GM12875 (cell line): ENCODE measurements at regions not wholly inside any gene's neighbourhood (a gene's known extent, or its start where the extent isn't known, plus 50 kb on each side); places are given as distances from the start of the nearest gene placed in this dataset.

Source experiments
- H3K4me3 ChIP-seq: one replicate; pipeline ENCODE4 v1.5.1; 2011; ENCODE audit warnings: low read depth, low read length, control low read depth
- CTCF ChIP-seq: IDR thresholded peaks from 2 replicates; pipeline ENCODE4 v1.5.1; 2011; ENCODE audit warnings: low read depth, mild to moderate bottlenecking, control low read depth, inconsistent platforms, low read length, moderate library complexity, borderline replicate concordance; ENCODE audit not compliant: insufficient read depth

DNA sequence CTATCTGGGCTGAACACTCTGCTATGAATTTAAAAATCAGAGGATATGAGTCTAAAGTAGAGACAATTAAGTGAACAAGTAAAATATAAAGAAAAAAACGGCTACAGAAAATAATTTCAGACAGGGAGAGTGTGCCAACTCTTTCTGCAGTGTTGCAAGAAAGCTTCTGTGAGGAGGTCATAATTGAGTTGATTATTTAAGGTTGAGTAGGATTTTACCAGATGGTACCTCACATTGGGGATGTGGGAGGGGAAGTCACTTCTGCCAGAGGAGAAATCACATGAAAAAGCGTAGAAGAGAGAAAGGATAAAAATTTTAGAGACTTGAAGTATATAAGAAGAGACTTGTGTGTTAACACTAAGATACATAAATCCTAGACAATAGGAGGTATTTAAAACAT lies 238.0 kb upstream of the NCAM2 start:
- H3K4me3 ChIP-seq: no peak overlapping the region
- TF ChIP-seq CTCF: no peak

DNA sequence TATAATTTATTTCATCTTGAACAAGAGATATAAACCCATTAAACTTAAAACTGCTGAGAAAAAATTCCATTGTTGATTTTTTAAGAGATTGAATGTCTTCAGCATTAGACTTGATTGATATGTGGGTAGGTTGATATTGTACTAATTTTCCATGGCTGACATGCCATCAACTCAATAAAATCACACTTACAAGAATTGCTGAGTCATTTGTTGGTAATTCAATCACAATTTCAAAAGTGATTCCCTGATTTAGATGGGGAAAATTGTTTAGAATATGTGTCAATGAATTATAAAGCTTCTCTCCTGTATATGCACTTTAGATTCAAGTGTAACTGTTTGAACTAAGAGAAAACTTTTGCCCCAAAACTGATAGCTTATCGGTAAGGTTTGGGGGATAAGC lies 223.5 kb upstream of the NCAM2 start:
- no peak for TF ChIP-seq CTCF
- H3K4me3 ChIP-seq: no peak overlapping the region

DNA sequence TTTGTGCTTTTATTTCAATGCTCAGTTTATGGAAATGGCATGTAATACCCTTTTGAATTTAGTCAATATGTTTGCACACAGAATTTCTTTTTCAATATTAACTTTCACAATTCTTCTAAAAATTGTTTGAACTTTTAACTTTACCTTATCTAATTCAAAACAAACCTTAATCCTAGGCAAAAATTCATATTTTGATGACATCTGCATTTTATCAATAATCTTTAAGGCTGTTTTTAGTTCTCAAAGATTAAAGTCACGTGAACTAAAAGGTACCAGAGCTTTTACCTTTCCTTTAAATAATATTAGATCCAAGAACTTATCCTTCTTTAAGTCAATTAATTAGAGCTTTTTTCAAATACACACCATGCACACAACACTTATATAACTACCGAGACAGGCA lies 218.9 kb upstream of the NCAM2 start:
- H3K4me3 ChIP-seq: no peak overlapping the region

DNA sequence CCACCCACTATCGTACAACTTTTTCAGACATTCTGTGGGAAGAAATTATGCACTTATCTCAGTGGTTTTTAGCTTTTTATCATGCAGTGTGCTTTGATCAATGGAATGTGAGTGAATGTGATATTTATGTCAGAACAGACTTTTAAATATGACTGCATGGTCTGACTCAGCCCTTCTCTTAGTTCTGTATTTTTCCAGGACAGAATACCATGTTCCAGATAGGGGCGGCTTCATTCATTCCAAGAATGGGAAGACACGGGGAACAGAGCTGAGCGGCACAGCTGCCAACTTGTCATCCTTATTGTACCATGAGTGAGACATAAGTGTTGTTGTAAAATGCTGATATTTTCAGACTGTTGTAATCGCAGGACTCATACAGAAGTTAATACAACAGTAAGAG lies 214.6 kb upstream of the NCAM2 start:
- H3K4me3 ChIP-seq: no peak overlapping the region
- no peak for TF ChIP-seq CTCF

More for the DNA sequence above, 218.9 kb upstream of the NCAM2 start:
- no peak for TF ChIP-seq CTCF

DNA sequence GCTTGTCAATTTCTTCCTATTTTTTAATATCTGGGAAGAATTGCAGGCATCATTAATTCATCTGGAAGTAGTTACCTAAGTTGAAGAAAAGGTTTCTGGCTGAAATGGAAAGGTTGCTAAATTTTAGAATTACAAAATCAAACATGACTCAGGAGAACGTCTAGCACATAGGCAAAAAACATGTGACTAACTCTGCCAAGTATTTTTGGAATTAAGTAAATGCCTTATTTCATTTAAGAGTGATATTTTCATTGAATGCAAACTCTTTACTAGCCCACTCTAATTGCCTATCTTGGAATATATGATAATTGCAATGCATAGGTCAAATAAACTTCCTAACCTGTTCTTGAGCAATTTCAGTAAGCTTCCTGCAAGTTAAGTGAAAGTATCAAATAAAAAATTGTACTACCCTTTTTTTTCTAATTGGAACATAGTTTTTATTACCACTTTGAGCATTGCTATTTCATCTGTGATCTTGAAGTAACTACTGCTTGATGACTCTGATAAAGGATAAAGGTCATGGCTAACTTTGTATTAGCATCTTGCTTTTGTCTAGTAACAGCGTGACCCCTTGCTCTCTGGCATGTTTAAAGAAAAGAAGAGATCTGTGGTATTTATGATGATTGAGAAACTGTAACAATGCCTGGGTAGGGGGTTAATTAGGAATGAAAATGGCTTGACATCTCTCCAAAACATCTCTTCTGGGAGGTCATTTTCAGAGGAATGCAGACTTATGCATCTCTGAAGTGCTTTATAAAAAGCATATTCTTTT lies 208.3 kb upstream of the NCAM2 start:
- H3K4me3 ChIP-seq: no peak overlapping the region
- no peak for TF ChIP-seq CTCF

DNA sequence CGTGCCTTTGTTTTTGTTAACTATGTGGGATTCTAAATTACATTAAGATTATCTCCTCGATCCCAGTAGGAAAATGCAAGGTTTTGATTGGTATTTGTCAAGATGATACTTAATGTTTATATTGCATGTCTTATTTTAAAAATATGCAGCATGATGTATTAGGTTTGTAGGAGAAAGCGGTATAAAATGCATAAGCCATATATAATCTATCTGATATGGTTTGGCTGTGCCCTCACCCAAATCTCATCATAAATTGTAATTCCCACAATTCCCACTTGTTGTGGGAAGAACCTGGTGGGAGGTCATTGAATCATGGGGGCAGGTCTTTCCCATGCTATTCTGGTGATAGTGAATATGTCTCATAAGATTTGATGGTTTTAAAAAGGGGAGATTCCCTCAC lies 198.1 kb upstream of the NCAM2 start:
- no peak overlapping the region for H3K4me3 ChIP-seq
- TF ChIP-seq CTCF: no peak

GRCh38 chr21:20802201-20802600 lies 196.0 kb upstream of the NCAM2 start:
- no peak overlapping the region for H3K4me3 ChIP-seq
- no peak for TF ChIP-seq CTCF
